HepG2 (cell line): ENCODE measurements at regions not wholly inside any gene's neighbourhood (a gene's known extent, or its start where the extent isn't known, plus 50 kb on each side); places are given as distances from the start of the nearest gene placed in this dataset.

Source experiments
- ATAC-seq: fragments of 200-7000 bp; cut with Tn5 transposase; 3 replicates; pipeline ENCODE4 v1.9.1; 2020; ENCODE audit warnings: mild to moderate bottlenecking, moderate library complexity
- BruUV-seq: library from RNA; stranded (reverse); fragments of 400-500 nt; replicated peaks from 2 replicates; lab custom pipeline; 2021; lab: Mats Ljungman, UMichigan
- CTCF ChIA-PET: fragments of 300-600 bp; formaldehyde crosslinking; extraction: SDS; loops from one replicate; lab custom pipeline; 2021; ENCODE audit warnings: low total read pairs, inconsistent platforms, low intra/inter-chr PET ratio; lab: Yijun Ruan, JAX
- POLR2A ChIA-PET: fragments of 350-600 bp; sonication (Branson Sonifier 250); formaldehyde crosslinking; loops from one replicate; lab custom pipeline; 2020; ENCODE audit warnings: antibody characterized with exemption, inconsistent platforms; lab: Yijun Ruan, JAX
- DNase-seq: peaks from one replicate; pipeline ENCODE4 v3.0.0-alpha.2; 2015; ENCODE audit warnings: low spot score
- FAIRE-seq: peaks from 3 replicates; lab custom pipeline; 2011; peaks lifted over from hg19 to GRCh38; lab: Jason Lieb, UNC
- H2AFZ ChIP-seq: one replicate; pipeline ENCODE4 v1.6.1; 2011; ENCODE audit warnings: low read length, inconsistent platforms
- H3K27ac ChIP-seq: fragments of 300-600 bp; 3 replicates; pipeline ENCODE4 v1.8.0; 2011; ENCODE audit warnings: mixed run types, mild to moderate bottlenecking, mixed read lengths, low read length, inconsistent platforms; ENCODE audit not compliant: insufficient read depth; ENCODE audit errors: extremely low read length
- H3K27me3 ChIP-seq, 2 experiments: fragments of 200-600 bp in 1 of 2; 2 replicates in 1 of 2; 3 replicates in 1 of 2; pipeline versions ENCODE4 v1.6.0 to v1.8.0; 2011; ENCODE audit warnings: low read length in 2 of 2, mild to moderate bottlenecking in 2 of 2, moderate library complexity in 2 of 2, inconsistent platforms in 1 of 2; ENCODE audit not compliant: insufficient read depth in 2 of 2, control insufficient read depth in 1 of 2
- H3K36me3 ChIP-seq, 2 experiments: fragments of 200-600 bp in 1 of 2; replicated peaks in 1 of 2; 2 replicates in 1 of 2; 3 replicates in 1 of 2; pipeline versions ENCODE4 v1.5.1 to v1.8.0; 2011; ENCODE audit warnings: low read length in 2 of 2, inconsistent platforms in 1 of 2; ENCODE audit not compliant: insufficient read depth in 2 of 2, control insufficient read depth in 1 of 2
- H3K4me1 ChIP-seq: 2 replicates; pipeline ENCODE4 v1.5.1; 2012; ENCODE audit warnings: low read length, inconsistent platforms; ENCODE audit not compliant: insufficient read depth
- H3K4me2 ChIP-seq: 2 replicates; pipeline ENCODE4 v1.6.0; 2011; ENCODE audit warnings: low read depth, low read length, inconsistent platforms
- H3K4me3 ChIP-seq, 3 experiments: fragments of 200-600 bp in 1 of 3; sonication (generic), shearing (Covaris generic) in 1 of 3; replicated peaks in 1 of 3; 2 replicates each; pipeline ENCODE4 v1.5.1; 2011 to 2016; ENCODE audit warnings: low read length in 3 of 3, inconsistent platforms in 2 of 3, low read depth in 2 of 3, mild to moderate bottlenecking in 2 of 3, control low read depth in 1 of 3, mixed read lengths in 1 of 3; ENCODE audit not compliant: insufficient read depth in 1 of 3
- H3K79me2 ChIP-seq: one replicate; pipeline ENCODE4 v1.6.1; 2011; ENCODE audit warnings: low read length, inconsistent platforms; ENCODE audit not compliant: insufficient read depth
- H3K9ac ChIP-seq: 2 replicates; pipeline ENCODE4 v1.6.0; 2011; ENCODE audit warnings: mild to moderate bottlenecking, low read depth, low read length, inconsistent platforms; ENCODE audit not compliant: insufficient read depth
- H3K9me3 ChIP-seq: 2 replicates; pipeline ENCODE4 v1.5.1; 2012; ENCODE audit warnings: mild to moderate bottlenecking, low read length
- H4K20me1 ChIP-seq: 2 replicates; pipeline ENCODE4 v1.6.0; 2011; ENCODE audit warnings: inconsistent platforms, mild to moderate bottlenecking, low read length, moderate library complexity; ENCODE audit not compliant: insufficient read depth
- CBX1 ChIP-seq: IDR thresholded peaks from one replicate; pipeline ENCODE4 v1.6.1; 2016; ENCODE audit warnings: antibody characterized with exemption, low read depth
- CCDC6 ChIP-seq: sonication (generic); formaldehyde crosslinking; IDR thresholded peaks from 2 replicates; pipeline ENCODE4 v1.8.1; 2022; ENCODE audit warnings: mild to moderate bottlenecking, missing genetic modification reagents, moderate library complexity
- CHCHD3 ChIP-seq: sonication (generic); formaldehyde crosslinking; IDR thresholded peaks from 2 replicates; pipeline ENCODE4 v1.8.0; 2022; ENCODE audit warnings: mild to moderate bottlenecking, missing genetic modification reagents, moderate library complexity
- CREBL2 ChIP-seq: sonication (generic); formaldehyde crosslinking; IDR thresholded peaks from 2 replicates; pipeline ENCODE4 v1.8.1; 2023; ENCODE audit warnings: missing genetic modification reagents, mild to moderate bottlenecking, borderline replicate concordance
- GABPB1 ChIP-seq: IDR thresholded peaks from 2 replicates; pipeline ENCODE4 v1.6.1; 2016; ENCODE audit warnings: mild to moderate bottlenecking, missing genetic modification reagents, moderate library complexity, missing compliant biosample characterization
- GTF2F1 ChIP-seq: fragments of 150-350 bp; IDR thresholded peaks from 2 replicates; pipeline ENCODE4 v1.6.1; 2014; ENCODE audit warnings: low read length
- KDM5B ChIP-seq: sonication (generic); formaldehyde crosslinking; IDR thresholded peaks from 2 replicates; pipeline ENCODE4 v1.4.0; 2020; ENCODE audit warnings: missing genetic modification reagents, mild to moderate bottlenecking, borderline replicate concordance
- MTF1 ChIP-seq: sonication (generic); formaldehyde crosslinking; IDR thresholded peaks from 2 replicates; pipeline ENCODE4 v1.5.0; 2020; ENCODE audit warnings: missing genetic modification reagents
- RARG ChIP-seq: sonication (generic); formaldehyde crosslinking; IDR thresholded peaks from 2 replicates; pipeline ENCODE4 v1.4.0; 2020; ENCODE audit warnings: low read depth, mild to moderate bottlenecking, missing genetic modification reagents
- RORA ChIP-seq: sonication (generic); formaldehyde crosslinking; IDR thresholded peaks from 2 replicates; pipeline ENCODE4 v1.5.0; 2020; ENCODE audit warnings: mild to moderate bottlenecking, missing genetic modification reagents, moderate library complexity
- SP140L ChIP-seq: sonication (generic); formaldehyde crosslinking; IDR thresholded peaks from 2 replicates; pipeline ENCODE4 v1.4.0; 2020; ENCODE audit warnings: missing genetic modification reagents, borderline replicate concordance
- SRF ChIP-seq: IDR thresholded peaks from 2 replicates; pipeline ENCODE4 v1.6.1; 2011; ENCODE audit warnings: mild to moderate bottlenecking, low read depth, low read length, moderate library complexity
- ZMYM4 ChIP-seq: sonication (generic); formaldehyde crosslinking; IDR thresholded peaks from 2 replicates; pipeline ENCODE4 v1.8.1; 2023; ENCODE audit warnings: mild to moderate bottlenecking, missing genetic modification reagents
- ZNF142 ChIP-seq: sonication (generic); formaldehyde crosslinking; IDR thresholded peaks from 2 replicates; pipeline ENCODE4 v1.4.0; 2020; ENCODE audit warnings: missing genetic modification reagents
- WGBS: methylation state at CpG from one replicate; pipeline ENCODE4 v1.1.6; 2017; ENCODE audit warnings: low lambda C conversion rate; 5-methylcytosine and 5-hydroxymethylcytosine counted together
- in situ Hi-C: cut with HindIII; loops from 2 replicates; pipeline ENCODE4 v1.10.0; 2017; ENCODE audit warnings: low pct_unique_long_range_greater_than_20kb; ENCODE audit not compliant: extremely low pct_ligation_motif_present
- intact Hi-C: fragments of 100-400 bp; cut with micrococcal nuclease; formaldehyde crosslinking; loops from one replicate; pipeline ENCODE4 v1.10.0; 2022; ENCODE audit not compliant: unreplicated experiment
- TF ChIP-seq, protein P1 (sequence below): sonication (generic); formaldehyde crosslinking; IDR thresholded peaks from 2 replicates; pipeline ENCODE4 v1.4.0; 2020; ENCODE audit warnings: mild to moderate bottlenecking, missing genetic modification reagents
- TF ChIP-seq, protein P2 (sequence below): sonication (generic); formaldehyde crosslinking; IDR thresholded peaks from 2 replicates; pipeline ENCODE4 v1.5.0; 2020; ENCODE audit warnings: missing genetic modification reagents
- TF ChIP-seq, protein P3 (sequence below): sonication (generic); formaldehyde crosslinking; IDR thresholded peaks from 2 replicates; pipeline ENCODE4 v1.8.0; 2023; ENCODE audit warnings: mild to moderate bottlenecking, missing genetic modification reagents

- Histone ChIP-seq H3K4me3 (no peak overlapping the region), H3K79me2 (no peaks in the 10 kb centered on the region), H3K9me3 (no peaks in the 10 kb centered on the region), H3K9ac (no peak overlapping the region), H3K4me1 (no peaks in the 10 kb centered on the region), H3K27me3 (peaks cover 0 to 6% of the 10 kb centered on the region in 2 experiments; a peak in 1 of 5 replicates), H3K27ac (no peak overlapping the region), H3K4me2 (no peak overlapping the region), H4K20me1 (no peaks in the 10 kb centered on the region), H2AFZ (no peak overlapping the region), H3K36me3 (no peaks in the 10 kb centered on the region)
- no peak for FAIRE-seq
- BruUV-seq = no TSS peak
- DNase-seq = no peak
- CTCF ChIA-PET = no interaction called here
- TF ChIP-seq MTF1 (CRISPR knock-in tag) = no peak
- TF ChIP-seq ZNF142 (CRISPR knock-in tag) = no peak
- no peak for TF ChIP-seq SRF
- no peak for TF ChIP-seq SP140L (CRISPR knock-in tag)
- no peak for TF ChIP-seq GABPB1 (CRISPR knock-in tag)
- no peak for TF ChIP-seq CHCHD3 (CRISPR knock-in tag)
- TF ChIP-seq, protein P1, sequence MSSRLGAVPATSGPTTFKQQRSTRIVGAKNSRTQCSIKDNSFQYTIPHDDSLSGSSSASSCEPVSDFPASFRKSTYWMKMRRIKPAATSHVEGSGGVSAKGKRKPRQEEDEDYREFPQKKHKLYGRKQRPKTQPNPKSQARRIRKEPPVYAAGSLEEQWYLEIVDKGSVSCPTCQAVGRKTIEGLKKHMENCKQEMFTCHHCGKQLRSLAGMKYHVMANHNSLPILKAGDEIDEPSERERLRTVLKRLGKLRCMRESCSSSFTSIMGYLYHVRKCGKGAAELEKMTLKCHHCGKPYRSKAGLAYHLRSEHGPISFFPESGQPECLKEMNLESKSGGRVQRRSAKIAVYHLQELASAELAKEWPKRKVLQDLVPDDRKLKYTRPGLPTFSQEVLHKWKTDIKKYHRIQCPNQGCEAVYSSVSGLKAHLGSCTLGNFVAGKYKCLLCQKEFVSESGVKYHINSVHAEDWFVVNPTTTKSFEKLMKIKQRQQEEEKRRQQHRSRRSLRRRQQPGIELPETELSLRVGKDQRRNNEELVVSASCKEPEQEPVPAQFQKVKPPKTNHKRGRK = no peak
- no peak for TF ChIP-seq CREBL2 (CRISPR knock-in tag)
- no peak for TF ChIP-seq RARG (CRISPR knock-in tag)
- TF ChIP-seq, protein P2, sequence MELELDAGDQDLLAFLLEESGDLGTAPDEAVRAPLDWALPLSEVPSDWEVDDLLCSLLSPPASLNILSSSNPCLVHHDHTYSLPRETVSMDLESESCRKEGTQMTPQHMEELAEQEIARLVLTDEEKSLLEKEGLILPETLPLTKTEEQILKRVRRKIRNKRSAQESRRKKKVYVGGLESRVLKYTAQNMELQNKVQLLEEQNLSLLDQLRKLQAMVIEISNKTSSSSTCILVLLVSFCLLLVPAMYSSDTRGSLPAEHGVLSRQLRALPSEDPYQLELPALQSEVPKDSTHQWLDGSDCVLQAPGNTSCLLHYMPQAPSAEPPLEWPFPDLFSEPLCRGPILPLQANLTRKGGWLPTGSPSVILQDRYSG = no peak
- no peak for TF ChIP-seq CBX1
- TF ChIP-seq, protein P3, sequence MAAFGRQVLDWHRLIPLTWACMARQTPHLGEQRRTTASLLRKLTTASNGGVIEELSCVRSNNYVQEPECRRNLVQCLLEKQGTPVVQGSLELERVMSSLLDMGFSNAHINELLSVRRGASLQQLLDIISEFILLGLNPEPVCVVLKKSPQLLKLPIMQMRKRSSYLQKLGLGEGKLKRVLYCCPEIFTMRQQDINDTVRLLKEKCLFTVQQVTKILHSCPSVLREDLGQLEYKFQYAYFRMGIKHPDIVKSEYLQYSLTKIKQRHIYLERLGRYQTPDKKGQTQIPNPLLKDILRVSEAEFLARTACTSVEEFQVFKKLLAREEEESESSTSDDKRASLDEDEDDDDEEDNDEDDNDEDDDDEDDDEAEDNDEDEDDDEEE (CRISPR knock-in tag) = no peak
- no peak for TF ChIP-seq RORA (CRISPR knock-in tag)
- TF ChIP-seq KDM5B = no peak
- no peak for TF ChIP-seq GTF2F1
- no peak for TF ChIP-seq ZMYM4
- no peak for TF ChIP-seq CCDC6
- 0% methylated on average over 1 of the region's 1 CpG for WGBS
- POLR2A ChIA-PET = no interaction called here
- intact Hi-C loops = no loop called here
- in situ Hi-C loops = no loop called here
- ATAC-seq = no peak
These were observed 49.9 kb upstream of the ZC3H12A start for GRCh38 chr1:37424523-37424922.
